HG03196 (cell line): ENCODE measurements at regions not wholly inside any gene's neighbourhood (a gene's known extent, or its start where the extent isn't known, plus 50 kb on each side); places are given as distances from the start of the nearest gene placed in this dataset.
"Not testable (repeated sequence)": the region's sequence is repeated elsewhere in the genome, so short reads cannot be mapped to it uniquely, and the experiment has no call there.

Experiments
- ATAC-seq: cut with Tn5 transposase; IDR thresholded peaks from one replicate; pipeline ENCODE4 v1.9.1; 2021; ENCODE audit not compliant: unreplicated experiment

DNA sequence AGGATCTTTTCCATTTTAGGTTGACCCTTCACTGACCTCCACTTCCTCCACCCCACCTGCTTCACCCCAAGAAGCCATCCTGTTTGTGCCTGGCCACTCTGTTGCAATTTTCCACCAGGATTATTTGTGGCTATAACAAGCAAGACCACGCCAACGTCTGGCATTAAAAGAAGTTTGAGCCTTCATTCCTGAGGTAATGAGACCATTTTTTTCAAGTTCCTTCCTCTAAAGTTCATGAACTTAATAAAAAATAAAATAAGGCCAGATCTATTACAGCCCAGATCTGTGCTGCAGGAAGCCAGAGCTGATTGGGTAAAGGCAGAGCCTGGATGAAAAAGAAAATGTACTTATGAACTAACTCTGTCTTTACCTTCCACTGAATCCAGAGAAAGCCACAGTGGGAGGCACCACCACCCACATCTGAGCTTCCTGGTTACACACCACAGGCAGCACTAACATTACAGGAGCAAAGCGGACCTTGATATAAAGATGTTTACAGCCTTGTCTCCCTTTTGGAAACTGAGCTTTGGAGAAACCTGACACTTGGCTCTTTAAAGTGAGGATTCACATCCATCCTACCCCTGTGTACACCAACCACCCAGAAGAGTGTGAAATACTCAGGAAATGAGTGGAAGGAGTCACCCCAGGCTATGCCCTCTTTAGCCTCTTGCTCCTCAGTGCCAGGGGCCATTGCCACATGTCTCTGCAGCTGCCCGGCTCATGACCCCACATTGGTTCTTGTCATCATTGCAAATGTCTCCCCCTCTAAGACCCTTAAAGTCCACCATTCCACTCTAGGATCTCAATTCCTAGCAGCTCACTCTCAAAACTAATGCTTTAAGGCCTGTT is 293.6 kb downstream of the PLPP3 start:
- no peak for ATAC-seq

DNA sequence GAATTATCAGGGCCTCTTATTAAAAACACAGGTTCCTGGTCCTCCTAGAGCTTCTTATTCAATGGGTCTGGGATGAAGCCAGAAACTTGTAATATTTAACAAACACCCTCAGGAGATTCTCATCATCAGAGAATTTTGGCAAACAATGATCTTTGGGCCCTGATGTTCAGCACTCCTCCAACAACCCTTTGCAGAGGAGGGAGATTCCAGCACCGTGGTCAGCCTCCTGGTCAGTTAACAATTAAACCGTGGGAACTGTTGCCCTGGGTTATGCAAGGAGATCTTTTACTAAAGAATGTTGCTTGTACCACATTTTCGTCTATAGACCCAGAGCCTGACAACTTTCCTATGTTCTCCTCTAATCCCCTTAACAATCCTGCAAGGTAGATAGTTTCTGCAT is 294.4 kb downstream of the PLPP3 start:
- no peak for ATAC-seq

DNA sequence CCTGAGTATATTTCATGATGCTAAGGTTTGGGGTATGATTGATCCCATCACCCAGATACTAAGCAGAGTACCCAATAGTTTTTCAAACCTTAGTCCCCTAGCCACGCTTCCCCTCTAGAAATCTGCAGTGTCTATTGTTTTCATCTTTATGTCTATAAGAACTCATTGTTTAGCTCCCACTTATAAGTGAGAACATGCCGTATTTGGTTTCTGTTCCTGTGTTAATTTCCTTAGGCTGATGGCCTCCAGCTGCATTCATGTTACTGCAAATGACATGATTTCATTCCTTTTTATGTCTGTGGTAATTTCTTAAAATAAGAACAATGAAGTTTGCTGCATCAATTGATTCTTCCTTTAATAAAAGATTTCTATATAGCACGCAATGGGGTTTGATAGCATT is 301.3 kb downstream of the PLPP3 start:
- no peak for ATAC-seq

DNA sequence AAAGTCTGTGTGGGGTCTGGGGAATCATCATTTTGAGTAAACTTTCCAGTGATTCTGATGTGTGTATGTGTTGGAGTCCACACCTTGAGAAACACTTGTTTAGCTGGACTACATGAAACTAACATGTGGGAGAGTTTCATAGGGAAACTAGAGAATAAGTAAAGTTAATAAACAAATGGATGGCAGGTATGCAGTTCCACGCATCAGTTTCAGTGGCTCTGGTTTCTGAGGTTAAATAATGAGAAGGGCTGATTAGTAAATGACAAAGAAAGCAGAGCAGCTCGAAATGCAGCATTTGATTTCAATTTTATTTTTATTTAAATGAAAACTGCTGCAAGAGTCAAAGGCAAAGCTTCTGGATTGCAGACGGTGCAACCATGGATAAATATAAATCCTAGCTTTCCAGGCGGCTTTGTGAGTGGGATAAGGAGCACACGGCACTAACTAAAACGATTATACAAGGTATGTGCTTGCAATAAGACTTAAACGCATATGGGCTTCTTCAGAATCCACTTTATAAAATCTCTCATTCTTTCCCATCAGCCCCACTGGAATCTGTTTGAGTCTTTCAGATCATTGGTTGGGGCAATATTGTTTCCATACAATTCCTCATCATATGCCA is 310.7 kb downstream of the PLPP3 start:
- ATAC-seq = no peak

DNA sequence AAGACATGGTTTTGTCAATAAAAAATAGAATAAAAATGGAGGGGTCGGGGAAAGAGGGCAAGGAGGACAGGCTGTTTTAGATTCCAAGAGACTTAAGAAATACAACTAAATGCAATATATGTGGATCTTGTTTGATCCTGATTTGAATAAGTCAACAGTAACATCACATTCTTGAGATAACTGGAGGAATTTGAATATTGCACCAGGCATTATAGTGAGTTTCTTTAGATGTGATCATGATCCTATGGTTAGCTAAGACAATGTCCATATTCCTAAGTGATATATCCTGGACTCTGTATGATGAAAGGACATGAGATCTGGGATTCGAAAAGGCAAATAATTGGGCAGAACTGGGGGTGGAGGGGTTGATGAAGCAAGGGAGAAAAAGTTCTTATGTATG is 311.8 kb downstream of the PLPP3 start:
- ATAC-seq = no peak

DNA sequence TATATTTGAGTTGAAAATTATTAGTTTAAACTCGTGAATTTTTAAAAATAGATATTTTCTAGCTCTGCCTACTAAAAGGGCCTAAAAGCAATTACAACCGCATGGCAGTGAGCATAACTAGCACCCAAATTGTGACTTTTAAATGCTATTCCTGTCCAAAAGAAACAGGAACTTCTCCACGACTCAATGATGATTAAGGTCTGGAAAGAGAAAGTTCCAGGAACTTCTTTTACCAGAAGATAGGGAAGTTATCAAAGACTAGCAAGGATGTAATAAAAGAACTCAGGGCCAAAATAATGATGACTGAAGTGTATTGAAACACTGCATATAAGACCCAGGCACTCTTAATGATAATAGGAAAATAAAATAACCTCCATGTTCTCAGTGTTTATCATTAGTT is 313.0 kb downstream of the PLPP3 start:
- no peak for ATAC-seq

DNA sequence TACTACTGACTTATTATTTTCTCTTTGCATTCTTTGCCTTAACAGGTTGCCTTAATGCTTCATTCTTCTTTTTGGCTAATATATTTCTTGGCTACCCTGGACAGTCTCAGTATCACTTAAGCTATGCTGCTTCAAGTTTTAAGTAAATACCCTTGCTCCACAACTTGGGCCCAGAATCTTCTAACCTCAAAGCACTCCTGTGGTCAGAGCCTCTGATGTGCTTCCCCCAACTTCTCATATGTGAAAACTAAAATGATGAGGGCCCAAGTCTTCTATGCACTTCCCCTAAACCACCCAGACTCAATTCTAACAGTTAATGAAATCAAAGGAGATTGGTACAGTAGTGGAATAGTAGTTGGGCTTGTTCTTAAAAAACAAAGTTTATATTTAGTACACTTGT is 314.1 kb downstream of the PLPP3 start:
- ATAC-seq = no peak

DNA sequence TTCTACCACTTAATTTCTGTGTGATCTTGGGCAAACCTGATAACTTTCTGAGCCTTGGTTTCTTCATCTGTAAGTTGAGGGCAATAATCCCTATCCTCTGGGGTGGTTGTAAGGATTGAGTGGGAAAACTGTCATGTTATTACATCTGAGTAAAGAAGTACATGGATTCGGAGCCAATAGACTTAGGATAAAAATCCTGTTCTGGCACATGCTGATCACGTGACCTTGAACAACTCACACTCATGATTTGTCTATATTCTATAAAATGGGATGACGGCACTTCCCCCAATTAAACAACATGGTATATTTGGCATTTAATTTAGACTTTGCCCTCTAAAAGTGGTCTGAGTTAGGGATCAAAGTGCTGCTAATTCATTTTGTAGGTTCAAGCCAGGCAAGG is 315.5 kb downstream of the PLPP3 start:
- ATAC-seq = no peak

DNA sequence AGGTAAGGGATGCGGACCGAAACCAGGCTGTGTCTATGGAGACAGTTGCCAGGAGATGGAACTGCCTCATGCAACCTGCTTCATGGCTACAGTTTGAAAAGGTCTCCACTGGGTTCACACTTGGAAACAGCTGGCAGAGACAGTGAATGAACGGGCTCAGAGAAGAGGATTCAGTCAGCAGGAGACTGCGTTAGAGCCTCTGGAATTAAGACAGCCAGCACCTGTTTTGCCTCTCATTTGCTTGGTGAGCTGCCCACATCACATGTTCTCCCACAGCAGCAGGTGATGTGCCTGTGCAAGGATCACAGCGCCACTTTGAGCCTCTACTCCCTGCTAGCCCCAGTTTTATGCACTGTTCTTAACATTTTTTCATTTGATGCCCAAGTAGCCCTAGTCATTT is 321.0 kb downstream of the PLPP3 start:
- no peak for ATAC-seq

DNA sequence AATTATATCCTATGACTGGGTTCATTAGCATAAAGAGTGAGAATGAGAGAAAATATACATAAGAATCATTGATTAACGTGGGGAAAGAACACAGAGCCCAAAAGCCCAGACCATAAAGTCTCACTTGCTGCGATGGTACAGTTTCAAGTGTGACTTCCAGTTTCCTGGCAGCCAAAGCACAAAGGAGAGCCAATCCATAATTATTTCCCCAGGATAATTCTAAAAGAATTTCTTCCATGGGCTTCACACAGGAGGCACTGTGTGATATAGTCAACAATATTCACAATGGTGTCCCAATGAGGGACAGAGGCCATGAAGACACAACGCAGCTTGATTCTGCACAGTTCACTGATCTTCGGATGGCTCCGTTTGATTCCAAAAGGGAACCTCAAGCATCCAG is 321.6 kb downstream of the PLPP3 start:
- no peak for ATAC-seq

DNA sequence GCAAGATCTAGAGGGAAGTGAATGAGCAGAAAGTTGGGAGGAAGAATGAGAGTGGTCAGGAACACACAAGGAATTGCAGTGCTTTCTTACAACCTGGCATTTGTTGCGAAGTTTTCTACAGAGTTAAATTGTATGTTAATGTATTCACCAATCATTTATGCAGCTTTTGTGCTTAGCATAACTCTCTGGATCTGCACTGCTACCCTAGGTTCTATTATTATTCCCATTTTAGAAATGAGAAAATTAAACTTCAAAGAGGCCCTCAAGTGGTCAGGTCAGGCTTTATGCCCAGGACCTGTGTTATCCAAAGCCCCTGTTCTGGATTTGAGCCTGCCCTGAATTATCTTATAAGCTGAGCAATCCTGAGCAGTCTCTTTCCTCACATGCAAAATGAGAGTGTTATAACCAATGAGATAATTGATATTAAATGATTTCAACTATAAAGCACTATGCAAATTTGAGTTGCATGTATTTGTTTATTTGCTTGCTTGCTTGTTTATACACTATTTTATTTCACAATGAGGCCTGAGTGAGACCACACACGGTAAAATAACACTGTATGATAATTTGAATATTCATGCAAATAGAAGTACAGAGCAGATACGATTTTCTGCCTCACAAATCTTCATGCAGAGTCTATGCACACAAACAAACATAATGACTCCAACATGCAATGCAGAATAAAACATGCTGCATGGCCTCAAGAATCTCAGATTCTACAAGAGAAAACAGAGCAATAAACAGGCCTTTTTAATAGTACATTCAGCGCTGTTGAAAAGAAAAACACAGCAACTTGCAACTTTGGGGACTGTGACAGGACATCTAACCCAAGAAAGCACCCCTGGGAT is 323.0 kb downstream of the PLPP3 start:
- no peak for ATAC-seq

DNA sequence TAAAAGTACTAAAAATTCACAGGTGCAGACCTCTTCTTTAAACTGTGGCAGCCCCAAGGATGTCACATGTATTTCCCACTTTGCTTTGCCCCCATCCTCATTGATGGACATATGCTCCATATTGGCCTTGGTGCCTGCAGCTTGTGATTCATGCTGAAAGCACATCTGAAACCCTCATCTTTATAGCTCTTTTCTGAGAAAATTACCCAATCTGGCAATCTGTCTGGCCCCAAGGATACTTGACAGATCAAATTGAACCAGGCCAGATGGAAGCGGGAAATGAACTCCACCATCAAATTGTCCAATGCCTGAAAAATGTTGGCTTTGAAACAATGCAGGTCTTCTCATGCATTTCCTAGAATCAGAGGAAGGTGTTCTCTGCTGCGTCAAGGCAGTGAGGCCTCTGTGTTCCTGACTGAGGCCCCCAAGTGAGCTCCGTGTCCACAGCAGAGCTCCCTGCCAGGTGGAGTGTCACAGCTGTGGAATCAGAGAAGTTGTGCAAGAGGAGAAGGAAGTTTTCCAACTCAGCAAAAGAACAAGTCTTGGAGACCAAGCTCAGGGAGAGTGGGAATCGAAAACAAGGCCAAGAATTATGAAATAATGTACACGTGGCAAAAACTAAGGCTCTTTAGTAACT is 323.7 kb downstream of the PLPP3 start:
- ATAC-seq = no peak

DNA sequence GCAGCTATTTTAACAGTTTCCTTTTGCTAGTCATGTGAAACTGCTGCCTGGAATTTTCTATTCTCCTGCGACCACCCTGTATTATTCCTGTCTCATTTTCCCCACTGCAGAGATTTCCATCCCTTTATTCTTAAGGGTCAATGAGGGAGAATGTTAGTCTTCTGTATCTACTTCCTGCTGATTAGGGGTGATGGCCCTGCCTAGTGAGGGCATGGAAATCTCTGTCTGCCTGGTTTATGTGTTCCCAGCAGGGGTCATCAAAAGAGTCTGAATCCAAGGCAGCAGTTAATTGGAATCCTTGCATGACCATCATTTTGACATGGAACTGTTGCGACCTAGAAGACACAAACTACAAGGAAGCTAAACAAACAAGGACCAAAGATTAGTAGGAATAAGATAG is 325.2 kb downstream of the PLPP3 start:
- no peak for ATAC-seq

DNA sequence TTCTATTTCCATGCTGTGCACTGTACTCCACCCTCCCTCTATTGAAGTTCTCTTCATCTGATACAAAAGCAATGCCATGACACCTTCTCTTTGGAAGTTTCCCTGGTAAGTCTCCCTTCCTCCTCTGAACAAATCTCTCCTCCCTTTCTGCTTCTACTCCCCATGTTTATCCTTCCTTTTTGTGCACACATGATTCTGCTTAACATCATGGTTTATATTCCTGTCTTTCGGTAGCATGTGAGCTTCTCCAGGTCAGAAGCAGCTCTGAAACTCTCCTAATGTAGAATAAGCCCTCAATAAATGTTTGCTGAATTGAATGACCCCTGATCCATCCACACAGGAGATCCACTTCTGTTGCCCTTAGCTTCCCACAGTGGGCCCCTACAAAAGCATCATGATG is 328.6 kb downstream of the PLPP3 start:
- no peak for ATAC-seq

DNA sequence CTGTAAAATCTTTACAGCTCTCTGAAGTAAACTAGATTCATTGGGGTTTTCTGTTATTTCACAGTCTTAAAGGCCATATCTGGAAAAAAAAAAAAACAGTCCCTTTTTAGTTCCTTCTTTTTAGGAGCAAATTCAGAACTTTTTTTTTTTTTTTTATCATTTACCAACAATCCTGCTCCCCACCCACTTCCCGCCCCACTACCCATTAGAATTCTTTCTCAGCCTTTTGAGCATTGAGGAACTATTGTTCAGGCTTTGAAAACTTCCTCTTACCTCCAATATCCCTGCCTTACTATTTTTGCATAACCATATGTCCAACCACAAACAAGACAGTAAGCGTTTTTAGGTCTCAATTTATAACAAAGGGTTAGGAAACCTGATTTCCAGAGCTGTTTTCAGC is 330.1 kb downstream of the PLPP3 start:
- no peak for ATAC-seq

DNA sequence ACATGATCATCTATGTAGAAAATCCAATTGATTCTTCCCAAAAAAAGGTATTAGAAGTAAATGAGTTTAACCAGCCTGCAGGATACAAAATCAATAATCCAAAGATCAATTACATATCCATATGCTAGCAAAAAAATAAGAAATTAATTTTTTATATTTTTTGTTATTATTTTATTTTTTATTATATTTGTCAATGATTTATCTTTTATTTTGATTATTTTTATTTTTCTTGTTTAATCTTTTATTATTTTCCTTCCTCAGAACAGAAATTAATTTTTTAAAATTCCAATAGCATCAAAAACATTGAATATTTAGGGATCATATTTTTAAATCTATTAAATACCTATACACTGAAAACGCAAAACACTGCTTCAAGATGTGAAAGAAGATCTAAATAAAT is 331.2 kb downstream of the PLPP3 start:
- ATAC-seq = no peak

DNA sequence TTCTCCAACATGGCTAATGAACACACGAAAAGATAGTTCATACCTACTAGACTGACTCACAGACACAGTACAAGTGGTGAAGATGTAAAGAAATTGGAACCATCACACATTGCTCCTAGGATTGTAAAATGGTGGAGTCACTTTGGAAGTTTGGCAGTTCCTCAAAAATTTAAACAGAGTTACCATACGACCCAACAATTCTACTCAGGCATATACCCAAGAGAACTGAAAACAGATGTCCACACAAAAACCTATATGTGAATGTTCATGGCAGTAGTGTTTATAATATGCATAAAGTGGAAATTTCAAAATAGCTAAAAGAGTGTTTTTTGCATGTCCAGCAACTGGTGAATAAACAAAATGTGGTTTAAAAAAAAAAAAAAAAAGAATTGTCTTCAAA is 332.6 kb downstream of the PLPP3 start:
- ATAC-seq = not testable (repeated sequence)

DNA sequence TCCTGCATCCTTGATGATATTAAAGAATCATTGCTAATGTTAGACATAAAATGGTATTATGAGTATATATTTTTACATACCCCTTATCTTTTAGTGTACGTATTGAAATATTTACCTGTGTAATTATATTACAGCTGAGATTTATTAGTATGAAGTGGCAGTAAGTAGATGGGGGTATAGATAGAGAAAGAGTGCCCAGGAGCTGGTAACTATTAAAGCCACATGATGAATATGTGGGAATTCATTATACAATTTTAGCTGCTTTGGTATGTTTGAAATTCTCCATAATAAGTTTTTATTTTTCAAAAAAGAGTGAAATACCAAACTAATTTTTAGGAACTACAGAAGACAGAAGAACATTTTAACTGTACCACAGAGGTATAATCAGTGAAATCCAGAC is 339.0 kb downstream of the PLPP3 start:
- ATAC-seq = no peak

DNA sequence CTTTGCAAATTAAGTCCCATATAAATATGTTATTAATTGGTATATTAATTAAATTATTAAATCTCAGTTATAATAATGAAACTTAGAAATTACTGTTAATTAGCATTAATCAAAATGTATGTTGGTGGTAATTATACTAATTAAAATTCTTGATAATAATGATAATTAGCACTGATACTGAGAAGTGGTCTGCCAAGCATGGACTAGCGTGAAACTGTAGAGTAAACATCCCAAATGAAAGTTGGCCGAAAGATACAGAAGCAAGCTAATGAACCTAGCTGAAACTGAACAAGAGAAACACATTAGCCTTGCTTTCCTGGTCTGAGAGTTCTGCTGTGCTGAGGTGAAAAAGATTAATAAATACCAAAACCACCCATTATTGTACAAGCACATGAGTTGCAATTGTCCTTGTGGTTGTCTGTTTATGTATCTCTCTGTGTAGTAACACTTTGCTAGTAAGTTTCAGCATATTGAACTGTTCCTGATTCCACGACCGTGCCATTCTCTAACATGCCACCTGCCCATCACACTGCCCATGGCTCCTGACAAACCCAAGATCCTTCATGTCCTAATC is 341.8 kb downstream of the PLPP3 start:
- no peak for ATAC-seq

DNA sequence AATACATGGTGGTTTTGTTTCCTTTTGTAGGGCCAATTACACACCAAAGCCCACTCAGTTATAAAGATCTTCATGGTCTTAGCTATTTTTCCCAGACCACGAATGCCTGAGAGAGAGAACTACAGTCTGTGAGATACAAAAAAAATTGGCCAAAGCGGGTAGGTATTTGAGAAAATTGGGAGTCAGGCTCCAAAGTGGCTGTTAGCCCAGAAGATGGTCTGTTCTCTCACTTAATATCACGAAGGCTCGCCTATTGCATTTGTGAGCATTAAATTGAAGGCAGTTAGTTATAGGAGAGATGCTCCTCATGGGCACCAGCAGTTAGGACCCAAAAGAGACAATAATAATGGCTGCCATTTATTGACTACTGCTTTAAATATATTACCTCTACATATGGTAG is 342.7 kb downstream of the PLPP3 start:
- no peak for ATAC-seq

DNA sequence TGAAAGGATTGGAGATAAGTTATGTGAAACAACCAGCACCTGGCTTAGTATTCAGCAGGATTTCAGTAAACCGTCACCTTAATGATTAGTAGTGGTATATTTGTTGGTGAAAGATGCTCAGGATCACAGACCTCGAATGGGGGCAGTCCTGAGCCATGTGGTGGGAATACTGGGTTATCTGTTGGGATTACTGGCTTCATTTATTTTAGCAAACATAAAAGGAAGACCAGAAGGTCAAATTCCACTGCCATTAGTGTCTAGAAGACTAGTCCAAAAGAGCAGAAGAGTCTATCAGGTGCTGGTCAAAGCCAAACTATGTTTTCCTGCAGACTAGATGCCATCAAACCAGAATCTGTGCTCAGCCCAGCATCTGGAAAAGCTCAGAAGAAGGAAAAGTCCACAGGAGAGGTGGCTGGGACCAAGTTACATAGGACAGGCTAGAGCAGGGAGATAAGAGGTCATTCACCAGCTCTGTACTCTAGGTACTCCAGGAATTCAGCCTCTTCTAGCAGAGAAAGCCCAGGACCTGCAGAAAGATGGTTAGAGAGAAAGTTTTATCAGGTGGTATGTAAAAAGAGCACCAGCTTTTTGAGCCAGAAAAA is 343.4 kb downstream of the PLPP3 start:
- no peak for ATAC-seq
